Fibroblast of the conjunctiva (primary cell): ENCODE measurements at regions not wholly inside any gene's neighbourhood (a gene's known extent, or its start where the extent isn't known, plus 50 kb on each side); places are given as distances from the start of the nearest gene placed in this dataset.
"Not testable (repeated sequence)": the region's sequence is repeated elsewhere in the genome, so short reads cannot be mapped to it uniquely, and the experiment has no call there.

ENCODE experiments used
- DNase-seq: peaks from one replicate; pipeline ENCODE4 v3.0.0-alpha.2; 2010; ENCODE audit warnings: low read depth

DNA sequence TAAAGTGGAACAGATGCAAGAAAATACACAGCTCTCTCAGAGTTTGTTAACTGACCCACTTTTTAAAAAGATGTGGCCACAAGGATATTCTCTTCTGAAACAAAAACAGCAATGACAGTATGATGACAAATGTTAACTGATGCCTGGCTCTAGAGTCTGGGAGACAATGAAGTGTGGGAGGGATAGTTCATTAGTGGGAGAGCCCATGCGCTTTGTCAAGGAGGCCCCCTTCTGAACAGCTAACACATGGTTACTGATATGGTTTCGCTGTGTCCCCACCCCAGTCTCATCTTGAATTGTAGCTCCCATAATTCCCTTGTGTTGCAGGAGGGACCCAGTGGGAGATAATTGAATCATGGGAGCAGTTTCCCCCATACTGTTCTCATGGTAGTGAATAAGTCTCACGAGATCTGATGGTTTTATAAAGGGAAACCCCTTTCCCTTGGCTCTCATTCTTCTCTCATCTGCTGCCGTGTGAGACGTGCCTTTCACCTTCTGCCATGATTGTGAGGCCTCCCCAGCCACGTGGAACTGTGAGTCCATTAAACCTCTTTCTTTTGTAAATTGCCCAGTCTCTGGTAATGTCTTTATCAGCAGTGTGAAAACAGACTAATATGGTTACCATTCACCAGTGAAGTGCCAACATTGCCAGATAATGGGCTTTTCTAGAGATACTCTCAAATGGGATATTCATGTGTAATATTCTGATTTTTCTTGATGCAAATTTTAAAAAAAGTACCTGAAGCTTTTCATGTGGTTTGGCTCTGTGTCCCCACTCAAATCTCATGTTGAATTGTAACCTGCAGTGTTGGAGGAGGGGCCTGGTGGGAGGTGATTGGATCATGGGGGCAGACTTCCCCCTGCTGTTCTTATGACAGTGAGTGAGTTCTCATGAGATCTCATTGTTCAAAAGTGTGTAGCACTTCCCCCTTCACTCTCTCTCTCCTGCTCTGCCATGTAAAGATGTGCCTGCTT, 435.8 kb downstream of the SHISA9 start:
- DNase-seq: not testable (repeated sequence)

DNA sequence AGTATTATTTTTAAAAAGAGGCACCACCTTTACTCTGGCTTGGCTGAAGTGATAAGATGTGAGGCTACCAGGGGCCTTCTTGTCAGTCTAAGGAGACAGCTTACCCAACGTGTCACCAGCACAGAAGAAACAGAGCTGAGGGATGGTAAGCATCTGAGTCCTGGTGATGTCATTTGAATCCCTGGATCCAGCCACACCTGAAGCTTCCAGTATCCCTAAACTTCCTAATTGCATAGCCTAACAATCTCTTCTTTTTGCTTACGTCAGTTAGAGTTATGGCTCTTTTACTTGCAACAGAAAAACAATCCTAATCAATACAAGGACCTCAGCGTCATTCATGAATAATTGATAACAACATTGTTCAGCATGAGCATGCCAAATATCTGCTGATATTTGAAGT, 436.6 kb downstream of the SHISA9 start:
- no peak for DNase-seq

DNA sequence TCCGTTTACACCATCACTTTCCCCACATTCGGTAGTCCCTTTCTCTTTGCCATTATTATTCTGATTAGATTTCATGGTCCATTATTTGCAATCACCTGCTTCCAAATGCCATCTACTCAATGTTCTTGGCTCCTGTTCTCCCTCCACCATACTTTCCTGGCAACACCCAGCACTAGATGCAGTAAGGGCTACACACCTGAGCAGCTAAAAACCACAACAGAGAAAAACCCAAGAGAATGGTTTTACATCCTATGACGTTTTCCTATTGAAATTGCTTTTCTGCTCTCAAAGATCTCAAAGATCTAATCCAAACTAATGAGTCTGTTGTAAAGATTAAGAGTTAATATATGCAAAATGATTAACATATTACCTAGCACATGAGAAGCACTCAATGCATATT, 441.3 kb downstream of the SHISA9 start:
- no peak for DNase-seq

DNA sequence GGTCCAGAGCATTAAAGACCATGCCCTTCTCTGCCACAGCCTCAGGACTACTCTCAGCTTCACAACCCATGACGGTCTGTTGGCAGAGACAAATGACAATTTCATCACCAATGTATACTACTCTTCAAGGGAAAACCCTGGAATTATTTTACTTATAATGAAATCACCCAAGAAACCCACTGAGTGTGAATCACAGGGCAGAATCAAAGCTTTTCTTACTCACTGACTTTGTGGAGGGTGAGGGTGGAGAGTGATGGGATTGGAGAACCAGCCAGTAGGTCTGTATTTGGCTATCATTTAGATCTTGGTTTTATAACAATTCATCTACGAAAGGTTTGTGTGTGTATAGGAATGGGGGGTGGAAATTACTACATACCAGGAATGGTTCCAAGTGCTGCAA, 442.6 kb downstream of the SHISA9 start:
- no peak for DNase-seq

DNA sequence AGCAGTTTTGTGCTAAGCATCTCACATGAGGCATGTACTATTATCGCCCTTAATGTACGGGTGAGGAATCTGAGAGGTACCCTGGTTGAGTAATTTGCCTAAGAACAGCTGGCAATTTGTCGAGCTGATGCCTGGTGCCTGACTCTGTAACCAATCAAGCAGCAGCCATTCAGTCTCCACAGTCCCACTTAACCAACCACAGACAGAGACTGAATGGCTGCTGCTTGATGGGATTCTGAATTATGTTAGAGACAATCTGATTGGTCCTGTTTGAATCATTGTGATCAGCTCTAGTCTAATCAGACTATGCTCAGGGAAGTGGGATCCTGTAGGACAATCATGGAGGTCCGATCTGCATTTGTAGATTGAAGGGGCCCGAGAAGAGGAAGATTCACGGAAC, 447.0 kb downstream of the SHISA9 start:
- no peak for DNase-seq

DNA sequence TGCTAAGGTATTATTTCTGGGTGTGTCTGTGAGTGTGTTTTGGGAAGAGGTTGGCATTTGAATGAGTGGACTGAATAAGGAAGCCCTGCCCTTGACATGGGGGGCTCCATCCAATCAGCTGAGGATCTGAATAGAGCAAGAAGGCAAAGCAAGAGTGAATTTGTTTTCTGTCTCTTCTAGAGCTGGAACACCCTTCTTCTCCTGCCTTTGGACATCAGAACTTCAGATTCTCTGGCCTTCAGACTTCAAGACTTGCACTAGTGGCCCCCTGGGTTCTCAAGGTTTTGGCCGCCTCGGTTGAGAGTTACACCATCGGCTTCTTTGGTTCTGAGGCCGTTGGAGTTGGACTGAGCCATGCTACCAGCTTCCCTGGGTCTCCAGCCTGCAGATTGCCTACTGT, 448.6 kb downstream of the SHISA9 start:
- no peak for DNase-seq

DNA sequence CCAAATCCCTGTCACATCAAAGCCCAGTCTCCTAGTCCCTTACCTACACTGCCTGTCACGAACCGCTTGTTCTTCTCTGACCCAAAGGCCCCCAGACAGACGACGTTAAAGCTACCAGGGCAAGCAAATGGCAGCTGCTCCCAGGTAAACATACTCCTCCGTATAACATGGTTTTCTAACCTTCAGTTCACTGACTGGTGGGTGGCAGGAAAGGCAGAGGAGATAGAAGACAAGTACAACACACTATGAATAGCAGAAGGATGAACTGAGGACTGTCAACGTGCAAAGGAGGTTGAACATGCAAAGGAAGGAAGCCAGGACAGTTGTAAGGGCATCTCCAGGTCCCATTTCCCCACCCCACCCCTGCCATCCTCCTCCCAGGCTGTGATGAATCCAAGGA, 449.8 kb downstream of the SHISA9 start:
- DNase-seq: no peak

DNA sequence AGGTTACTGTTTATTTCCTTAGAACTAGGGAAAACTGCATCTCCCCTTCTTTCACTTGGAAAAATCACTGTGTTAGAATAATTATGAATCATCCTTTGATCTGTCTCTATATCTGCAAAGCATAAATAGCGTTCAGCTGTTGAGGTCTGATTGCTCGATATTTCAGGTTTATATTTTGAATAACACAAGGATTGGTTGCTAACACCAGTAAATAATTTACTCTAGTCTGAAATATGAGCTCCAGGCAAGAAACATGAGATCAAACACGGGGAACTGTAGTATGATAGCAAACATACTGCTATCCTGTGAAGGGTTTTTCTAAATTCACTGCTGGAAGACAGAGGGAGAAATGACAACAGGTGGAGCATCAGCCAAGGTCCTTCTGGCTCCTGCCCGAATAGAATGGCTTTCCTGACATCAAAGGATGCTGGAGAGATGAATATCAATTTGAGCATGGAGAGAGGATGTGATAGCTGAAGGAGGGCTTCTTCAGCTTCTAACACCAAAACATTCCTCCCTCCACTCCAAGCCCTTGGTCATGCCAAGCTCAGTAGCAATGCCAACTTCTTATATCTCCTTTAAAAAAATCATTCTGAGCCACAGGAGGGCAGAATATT, 450.3 kb downstream of the SHISA9 start:
- DNase-seq: no peak

DNA sequence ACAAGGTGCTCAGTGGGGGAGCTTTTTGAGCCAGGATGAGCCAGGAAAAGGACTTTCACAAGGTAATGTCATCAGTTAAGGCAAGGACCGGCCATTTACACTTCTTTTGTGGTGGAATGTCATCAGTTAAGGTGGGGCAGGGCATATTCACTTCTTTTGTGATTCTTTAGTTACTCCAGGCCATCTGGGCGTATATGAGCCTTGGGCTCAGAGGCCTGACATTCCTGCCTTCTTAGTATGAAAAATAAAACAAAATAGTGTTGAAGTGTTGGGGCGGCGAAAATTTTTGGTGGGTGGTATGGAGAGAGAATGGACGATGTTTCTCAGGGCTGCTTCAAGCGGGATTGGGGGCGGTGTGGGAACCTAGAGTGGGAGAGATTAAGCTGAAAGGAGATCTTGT, 451.4 kb downstream of the SHISA9 start:
- DNase-seq: not testable (repeated sequence)

DNA sequence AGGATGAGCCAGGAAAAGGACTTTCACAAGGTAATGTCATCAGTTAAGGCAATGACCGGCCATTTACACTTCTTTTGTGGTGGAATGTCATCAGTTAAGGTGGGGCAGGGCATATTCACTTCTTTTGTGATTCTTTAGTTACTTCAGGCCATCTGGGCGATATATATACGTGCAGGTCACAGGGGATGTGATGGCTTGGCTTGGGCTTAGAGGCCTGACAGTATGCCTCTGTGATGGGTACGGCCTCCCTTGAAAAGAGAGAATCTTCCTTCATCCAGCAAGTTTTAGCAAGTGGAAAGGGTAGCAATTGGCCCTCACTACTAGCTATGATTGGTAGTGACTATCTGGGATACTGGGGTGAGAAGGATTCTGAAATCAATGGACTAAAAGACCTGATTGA, 456.4 kb downstream of the SHISA9 start:
- DNase-seq: not testable (repeated sequence)

DNA sequence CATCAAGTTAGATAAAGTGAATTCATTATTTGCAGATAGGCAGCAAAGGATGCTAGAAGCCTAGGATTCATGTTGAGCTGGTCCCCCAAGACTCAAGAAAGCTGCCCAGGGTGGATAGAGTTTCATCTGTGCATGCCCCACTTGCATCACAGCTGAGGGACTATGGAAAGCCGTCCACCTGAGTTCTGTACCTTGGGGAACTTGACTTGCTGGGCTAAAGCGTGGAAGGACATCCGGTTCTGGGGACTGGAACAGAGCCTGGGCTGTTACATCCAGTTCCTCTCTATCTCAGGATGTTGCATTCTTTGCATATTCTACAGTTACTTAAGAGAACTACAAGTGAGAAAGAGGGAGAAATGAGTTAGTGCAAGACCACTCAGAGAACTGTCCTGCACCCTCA, 458.4 kb downstream of the SHISA9 start:
- no peak for DNase-seq

DNA sequence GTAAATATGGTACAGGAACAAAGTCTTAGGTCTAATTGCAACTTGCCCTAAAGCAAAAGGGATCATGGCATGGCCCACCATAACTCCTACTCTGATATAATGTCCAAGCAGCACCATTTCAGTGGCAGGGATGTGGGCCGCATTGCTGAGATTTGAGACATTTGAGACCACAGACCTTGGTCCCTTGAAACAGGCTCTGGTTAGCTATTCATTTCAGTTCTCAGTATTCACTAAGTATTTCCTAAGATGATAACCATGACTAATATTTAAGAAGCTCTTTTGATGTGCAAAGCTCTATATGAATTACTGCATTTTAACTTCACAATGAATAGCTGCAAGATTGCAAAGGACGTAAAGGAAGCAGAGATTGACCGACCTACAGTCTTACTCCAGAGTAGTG, 471.0 kb downstream of the SHISA9 start:
- DNase-seq: no peak

DNA sequence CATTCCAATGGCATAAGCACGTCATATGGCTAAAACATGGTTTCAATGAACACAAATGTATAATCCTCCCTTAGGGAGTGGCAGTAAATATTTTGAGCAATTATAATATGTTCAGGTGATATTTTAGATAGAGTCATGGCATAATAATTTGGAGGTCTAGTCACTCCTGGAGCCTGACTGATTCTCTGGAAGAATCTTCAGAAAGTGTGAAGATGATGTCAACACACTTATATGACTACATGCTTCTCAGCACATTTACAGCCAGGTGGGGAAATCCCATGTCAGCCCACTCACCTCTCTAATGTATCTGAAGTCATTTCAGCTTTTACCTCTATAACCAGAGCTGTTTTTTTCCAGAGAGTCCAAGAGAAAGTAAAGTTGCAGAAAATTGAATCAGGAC, 474.8 kb downstream of the SHISA9 start:
- DNase-seq: no peak

DNA sequence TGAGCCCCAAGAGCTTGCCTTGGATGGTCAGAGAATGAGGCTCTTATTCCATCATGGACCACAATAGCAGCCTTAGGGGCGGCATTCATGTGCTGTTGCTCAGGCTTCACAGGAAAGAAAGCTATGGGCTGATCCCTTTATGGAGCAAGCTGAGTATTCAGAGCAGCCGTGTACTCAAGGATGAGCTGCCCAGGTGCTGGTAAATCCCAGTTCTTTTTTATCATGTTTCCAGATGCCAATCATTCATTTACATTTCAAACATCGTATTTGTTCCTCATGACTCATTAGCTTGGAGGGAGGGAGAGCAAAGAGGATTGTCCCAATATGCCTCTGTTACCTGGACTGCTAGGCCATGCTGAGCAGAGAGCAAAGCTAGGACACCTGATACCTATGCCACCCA, 475.7 kb downstream of the SHISA9 start:
- DNase-seq: no peak

DNA sequence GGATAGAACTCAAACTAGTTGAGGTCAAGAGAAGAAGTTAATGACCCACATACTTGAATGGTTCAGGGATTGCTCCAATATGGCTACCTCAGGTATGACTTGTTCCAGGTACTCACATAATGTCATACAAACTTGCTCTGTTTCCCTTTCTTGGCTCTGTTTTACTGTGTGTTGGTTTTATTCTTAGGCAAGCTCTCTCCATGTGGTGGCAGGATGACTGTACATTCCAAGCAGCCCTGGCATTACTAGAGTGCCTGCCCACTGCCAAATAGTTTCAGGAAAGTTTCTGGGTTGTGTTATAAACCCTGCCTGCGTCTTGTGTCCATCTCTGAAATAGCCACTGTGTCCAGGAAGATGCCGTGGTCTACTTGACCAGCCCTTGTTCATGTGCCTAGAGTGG, 476.8 kb downstream of the SHISA9 start:
- DNase-seq: no peak

DNA sequence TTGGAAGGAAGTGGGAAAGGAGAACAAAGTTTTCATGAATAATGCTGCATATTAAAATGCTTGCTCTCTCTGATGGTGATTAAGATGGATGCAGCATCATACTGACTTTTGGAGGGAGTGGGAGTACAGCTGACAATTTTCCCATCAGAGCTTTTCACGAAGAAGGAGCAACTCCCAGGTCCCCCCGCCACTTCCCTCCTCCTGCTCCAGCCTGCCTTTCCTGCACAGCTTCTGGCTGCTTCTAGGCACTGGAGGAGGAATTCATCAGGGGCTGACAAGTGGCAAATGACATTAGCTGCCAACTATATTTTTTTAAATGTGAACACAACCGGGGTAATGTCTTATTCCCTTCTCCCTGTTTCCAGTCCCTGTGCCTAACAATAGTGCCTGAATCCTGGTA, 477.9 kb downstream of the SHISA9 start:
- no peak for DNase-seq

DNA sequence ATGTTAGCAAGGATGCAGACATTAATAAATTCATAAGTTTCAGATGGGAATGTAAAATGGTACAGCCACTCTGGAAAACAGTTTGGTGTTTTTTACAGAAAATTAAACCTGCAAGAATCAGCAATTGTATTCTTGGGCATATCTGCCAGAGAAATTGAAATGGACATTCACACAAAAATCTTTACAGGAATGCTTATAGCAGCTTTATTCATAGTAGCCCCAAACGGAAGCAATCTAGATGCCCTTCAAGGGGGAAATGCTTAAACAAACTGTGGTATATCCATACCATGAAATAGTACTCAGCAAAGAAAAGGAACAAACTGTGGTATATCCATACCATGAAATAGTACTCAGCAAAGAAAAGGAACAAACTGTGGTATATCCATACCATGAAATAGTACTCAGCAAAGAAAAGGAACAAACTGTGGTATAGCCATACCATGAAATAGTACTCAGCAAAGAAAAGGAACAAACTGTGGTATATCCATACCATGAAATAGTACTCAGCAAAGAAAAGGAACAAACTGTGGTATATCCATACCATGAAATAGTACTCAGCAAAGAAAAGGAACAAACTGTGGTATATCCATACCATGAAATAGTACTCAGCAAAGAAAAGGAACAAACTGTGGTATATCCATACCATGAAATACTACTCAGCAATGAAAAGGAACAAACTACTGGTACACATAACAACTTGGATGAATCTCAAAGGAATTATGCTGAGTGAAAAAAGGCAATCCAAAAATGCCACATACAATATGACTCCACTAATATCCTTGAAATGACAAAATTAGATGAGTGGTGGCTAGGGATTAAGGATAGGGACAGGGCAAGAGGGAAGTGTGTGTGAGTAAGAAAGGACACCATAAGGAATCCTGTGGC, 484.0 kb downstream of the SHISA9 start:
- DNase-seq: not testable (repeated sequence)

DNA sequence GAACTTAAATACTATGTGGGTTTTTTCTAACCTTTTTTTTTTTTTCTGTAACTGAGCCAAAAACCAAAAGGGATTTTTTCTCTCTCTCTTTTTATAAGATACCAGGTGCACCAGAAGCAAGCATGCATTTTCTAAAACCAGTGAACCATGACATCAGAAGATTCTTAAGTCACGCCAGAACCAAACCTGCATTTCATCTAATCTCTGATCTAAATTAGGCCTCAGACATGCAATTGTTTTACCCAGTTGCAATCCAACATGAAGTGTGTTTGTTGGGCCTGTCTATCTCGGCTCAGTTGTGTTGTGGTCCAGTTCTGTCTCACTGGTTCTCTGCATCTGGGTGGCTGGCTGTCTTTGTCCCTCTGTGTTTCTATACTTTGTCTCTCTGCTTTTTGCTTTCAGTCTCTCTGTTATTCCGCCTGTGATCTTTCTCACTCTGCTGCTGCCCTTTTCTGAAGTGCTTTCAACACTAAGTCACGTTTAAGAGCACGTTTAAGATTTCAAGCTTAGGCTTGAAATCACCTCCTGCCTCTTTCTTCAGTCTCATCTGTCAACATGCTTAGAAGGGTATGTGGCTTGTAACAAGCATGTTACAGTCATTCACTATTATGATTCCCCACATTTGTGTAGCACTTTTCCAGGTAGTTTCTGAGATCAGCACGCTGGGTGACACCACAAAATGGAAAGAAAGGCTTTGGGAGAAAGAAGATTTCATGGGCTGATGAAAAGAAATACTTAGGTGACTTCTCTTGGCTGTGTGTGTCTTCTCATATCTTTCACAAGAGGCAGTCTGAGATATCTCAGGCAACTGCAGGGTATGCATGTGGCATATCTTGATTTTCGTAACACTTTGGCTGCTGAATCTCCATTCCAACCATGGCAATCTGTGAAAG, 488.9 kb downstream of the SHISA9 start:
- no peak for DNase-seq

DNA sequence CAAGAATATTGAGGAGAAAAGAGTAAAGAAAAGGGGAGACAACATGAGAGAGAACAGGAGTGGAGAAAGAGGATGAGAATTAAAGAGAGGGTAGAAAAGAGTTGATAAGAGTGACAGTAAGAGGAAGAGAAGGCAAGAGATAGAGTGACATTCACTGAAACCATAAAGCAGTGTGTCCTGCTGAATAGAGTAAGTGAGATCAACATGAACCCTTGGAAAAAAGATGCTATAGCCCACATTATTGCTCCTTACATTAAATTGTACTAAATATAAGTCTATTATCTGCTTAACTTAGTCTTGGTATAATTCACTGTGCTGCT, 489.5 kb downstream of the SHISA9 start:
- DNase-seq: no peak

DNA sequence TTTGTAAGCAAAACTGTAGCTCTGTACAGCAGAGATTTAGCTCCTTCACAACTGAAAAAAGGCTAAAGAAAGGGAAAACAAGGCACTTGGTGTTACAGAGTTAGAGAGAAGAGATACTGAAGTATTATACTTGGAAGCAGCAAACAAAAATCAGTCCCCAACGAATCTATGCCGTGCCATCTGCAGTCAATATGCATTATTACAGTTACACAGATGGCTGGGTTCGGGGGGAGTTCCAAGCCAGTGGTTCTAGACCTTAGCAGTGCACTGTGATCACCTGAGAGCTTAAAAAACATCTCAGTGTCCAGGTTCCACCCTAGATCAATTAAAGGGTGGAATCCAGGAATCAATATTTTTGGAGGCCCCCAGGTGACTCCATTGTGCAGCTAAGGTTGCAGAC, 489.9 kb downstream of the SHISA9 start:
- DNase-seq: no peak

DNA sequence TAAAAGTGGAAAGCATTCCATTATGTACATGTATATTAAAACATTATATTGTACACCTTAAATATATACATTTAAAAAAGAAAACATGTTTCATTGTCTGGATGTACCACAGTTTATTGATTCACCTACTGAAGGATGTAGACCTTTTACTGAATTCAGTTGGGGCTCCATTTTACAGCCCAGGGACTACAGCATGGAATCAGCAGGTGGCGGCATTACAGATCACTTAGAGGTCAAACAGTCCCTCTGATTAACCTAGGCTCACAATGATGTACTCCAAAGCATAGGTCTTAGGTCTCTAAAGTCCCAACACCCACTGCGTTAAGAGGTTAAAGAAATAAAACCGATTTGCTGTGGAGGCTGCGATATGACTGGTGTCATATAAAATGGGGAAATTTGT, 490.9 kb downstream of the SHISA9 start:
- no peak for DNase-seq

DNA sequence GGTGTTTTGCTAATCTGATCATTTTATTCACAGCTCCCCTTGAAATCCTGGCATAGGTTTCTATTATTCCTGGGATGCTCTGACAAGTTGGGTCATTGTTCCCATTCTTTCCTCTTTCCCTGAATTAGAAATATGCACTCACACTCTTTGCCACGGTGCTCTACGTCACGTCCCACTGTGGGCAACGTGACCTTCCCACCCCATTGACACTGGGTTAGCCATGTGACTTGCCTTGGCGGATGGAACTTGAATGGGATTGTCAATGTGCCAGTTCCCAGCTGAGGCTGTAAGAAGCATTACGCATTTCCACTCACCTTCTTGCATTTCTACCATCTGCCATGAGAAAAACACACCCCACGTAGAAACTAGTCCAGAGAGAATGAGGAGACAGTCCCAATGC, 492.4 kb downstream of the SHISA9 start:
- DNase-seq: no peak
